ENCODE measurements at regions not wholly inside any gene's neighbourhood (a gene's known extent, or its start where the extent isn't known, plus 50 kb on each side); places are given as distances from the start of the nearest gene placed in this dataset.

- no peak for DNase-seq (ENCODE audit: low spot score)
Observed at GRCh38 chr2:149652526-149652925, 65.0 kb upstream of the MMADHC start.

GRCh38 chr2:149651229-149651628 lies 63.7 kb upstream of the MMADHC start:
- no peak for DNase-seq (ENCODE audit: low spot score)

DNA sequence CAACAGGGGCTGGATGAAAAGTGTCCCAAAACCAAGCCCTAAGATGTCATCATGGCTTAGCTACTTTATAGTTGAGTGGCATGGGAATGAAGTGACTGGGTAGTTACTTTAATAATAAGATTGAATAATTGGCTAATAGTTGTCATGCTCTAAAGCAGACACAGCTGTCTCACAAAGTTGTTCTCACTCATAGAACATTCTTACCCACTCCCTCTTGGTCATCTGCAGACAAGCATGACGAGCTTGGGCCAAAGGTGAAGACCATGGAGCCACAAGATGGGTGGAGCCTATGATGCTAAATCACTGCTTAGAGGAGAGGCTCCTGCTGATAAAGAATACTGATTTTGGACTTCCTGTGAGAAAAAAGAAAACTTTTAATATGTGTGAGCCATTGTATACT lies 62.4 kb upstream of the MMADHC start:
- no peak for DNase-seq (ENCODE audit: low spot score)

DNA sequence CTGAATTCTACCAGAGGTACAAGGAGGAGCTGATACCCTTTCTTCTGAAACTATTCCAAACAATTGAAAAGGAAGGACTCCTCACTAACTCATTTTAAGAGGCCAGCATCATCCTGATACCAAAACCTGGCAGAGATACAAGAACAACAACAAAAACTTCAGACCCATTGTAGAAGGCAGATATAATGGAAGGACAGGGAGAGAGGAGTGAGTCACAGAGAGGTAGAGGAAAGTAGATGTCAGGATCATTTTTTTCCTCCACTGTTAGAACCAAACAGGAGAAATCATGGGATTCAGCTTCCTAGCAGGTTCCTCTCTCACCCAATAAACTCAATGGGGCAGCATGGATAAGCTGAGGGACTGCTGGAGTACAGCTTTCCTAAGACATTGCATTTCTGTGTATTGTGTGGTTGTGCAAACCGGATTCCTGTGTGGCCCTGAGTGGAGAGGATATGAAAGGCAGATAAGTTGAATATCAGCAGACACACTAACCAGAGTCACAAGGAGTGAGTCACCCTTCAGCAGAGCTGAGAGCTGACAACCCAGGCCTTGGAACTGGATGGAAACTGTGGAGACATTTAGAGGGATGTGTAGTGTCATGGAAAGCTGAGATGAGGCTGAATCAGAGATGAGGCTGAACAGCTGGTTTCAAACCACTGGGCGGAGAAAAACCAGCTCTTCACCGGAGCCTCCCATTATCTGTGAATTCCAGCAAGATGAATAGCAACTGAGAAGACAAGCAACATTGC lies 60.9 kb upstream of the MMADHC start:
- no peak for DNase-seq (ENCODE audit: low spot score)

DNA sequence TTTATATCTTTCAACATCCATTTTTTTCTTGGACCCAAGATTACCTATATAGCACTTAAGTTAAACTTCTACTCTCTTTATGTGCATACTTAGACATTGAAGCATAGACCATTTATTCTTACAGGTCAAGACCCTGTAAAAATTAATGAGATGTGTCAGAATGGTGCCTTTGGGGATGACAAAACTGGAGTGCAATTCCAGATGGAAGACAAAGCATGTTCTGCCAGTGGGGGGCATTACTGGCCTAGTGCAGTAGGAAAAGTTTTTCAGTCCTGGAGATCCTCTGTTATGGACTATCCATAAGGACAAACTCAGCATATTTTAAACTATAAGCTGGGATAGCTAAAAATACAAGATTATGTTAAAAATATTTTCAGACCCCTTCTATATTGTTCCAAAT lies 57.8 kb upstream of the MMADHC start:
- DNase-seq (ENCODE audit: low spot score): no peak
